ENCODE measurements at regions not wholly inside any gene's neighbourhood (a gene's known extent, or its start where the extent isn't known, plus 50 kb on each side); places are given as distances from the start of the nearest gene placed in this dataset.

- no peak for TF ChIP-seq CTCF (IDR thresholded peaks at IDR 0.05; ENCODE audit: low read depth, low read length)
- no peak for TF ChIP-seq EZH2phosphoT487 (IDR thresholded peaks at IDR 0.05; ENCODE audit: low read depth)
Observed at GRCh38 chr18:78127041-78127440, 852.6 kb upstream of the SALL3 start.
